Stimulated activated CD4-positive, alpha-beta T cell treated with anti-CD3 and anti-CD28 coated beads, Interleukin-2, amount 100 ng/mL, for 24 hours (primary cell): ENCODE measurements at regions not wholly inside any gene's neighbourhood (a gene's known extent, or its start where the extent isn't known, plus 50 kb on each side); places are given as distances from the start of the nearest gene placed in this dataset.

Source experiments
- DNase-seq, 2 donors: peaks; one replicate each; pipeline ENCODE4 v3.0.0-alpha.2; 2020

- no peak for DNase-seq
These were observed 120.2 kb upstream of the FSTL4 start for GRCh38 chr5:133732536-133732935.

GRCh38 chr5:133731951-133732350, 119.6 kb upstream of the FSTL4 start:
- no peak for DNase-seq

GRCh38 chr5:133730866-133731265, 118.5 kb upstream of the FSTL4 start:
- no peak for DNase-seq

DNA sequence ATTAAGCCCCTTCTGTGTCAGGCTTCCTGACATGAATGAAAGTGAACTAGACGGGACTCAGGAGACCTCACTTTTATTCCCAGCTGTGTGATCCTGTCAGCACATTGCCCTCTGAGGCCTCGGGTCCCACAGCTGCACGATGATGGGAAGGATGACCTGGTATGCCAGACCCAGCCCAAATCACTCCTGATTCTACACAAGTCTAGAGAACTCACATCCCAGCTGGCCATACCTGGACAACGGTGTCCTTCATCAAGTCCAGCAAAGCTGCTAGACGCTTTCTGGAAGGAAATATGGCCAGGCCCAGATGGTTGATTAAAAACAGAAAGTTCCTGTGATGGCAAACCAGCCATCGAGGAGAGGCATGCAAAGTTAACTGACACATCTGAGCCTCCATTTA, 118.0 kb upstream of the FSTL4 start:
- DNase-seq: no peak

DNA sequence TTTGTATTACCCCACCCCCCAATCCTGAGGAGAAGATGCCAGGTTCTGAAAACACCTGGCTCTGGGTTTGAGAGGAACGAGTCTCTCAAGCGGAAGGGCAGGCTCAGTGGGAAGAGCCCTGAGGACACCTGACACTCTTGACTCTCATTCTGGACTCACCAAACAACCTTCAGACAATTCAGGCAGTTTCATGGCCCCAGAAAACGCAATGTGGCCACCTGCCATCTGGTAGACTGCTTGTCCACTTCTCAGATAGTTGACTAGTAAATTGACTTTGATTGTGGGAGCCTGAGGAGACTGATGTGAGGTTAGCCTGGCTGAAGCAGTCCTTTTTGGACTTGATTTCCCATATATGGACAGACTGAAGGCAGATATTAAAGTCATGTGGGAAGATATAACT, 117.5 kb upstream of the FSTL4 start:
- no peak for DNase-seq

- no peak for DNase-seq
These were observed 116.1 kb upstream of the FSTL4 start for GRCh38 chr5:133728475-133728874.

- DNase-seq: no peak
These were observed 115.3 kb upstream of the FSTL4 start for GRCh38 chr5:133727636-133728035.

- DNase-seq: no peak
These were observed 111.5 kb upstream of the FSTL4 start for GRCh38 chr5:133723651-133724366.

GRCh38 chr5:133723126-133723525, 110.8 kb upstream of the FSTL4 start:
- DNase-seq: no peak

GRCh38 chr5:133721365-133721764, 109.0 kb upstream of the FSTL4 start:
- DNase-seq: no peak

DNA sequence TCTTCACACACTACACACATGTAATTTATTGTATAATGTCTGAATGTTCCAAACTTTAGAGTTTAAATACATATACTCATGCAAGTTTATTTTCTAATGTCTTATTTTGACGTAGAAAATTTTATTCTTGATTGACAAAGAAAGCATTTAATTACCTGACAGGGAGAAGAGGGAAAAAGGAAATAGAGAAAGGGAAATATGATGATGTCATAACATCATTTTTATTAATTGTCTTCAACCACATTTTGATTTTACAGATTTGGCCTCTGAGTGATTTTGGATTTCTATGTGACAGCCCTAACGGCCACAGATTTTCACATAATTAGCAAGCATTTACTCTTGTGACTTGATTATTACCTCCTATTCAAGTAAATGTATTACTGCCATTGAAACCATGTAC, 106.1 kb upstream of the FSTL4 start:
- DNase-seq: no peak

GRCh38 chr5:133716532-133717183, 104.3 kb upstream of the FSTL4 start:
- no peak for DNase-seq

- no peak for DNase-seq
These were observed 103.3 kb upstream of the FSTL4 start for GRCh38 chr5:133715616-133716015.

DNA sequence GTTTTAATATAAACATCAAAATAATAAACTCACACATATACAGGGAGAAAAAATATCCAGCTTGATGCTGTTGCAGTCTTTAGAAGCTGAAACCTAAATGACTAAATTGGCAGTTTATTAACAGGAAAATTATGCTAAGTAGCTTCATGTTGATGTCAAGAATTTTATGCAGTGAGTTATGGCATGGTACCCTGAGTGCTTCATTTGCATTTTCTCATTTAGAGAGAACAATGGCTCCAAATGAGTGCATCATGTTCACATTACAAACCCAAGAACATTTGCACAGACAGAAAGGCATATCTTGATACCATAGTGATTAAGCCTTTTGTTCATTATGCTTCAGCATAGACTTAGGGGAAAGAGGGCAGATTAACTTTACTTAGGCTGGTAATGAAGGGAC, 102.9 kb upstream of the FSTL4 start:
- DNase-seq: no peak

DNA sequence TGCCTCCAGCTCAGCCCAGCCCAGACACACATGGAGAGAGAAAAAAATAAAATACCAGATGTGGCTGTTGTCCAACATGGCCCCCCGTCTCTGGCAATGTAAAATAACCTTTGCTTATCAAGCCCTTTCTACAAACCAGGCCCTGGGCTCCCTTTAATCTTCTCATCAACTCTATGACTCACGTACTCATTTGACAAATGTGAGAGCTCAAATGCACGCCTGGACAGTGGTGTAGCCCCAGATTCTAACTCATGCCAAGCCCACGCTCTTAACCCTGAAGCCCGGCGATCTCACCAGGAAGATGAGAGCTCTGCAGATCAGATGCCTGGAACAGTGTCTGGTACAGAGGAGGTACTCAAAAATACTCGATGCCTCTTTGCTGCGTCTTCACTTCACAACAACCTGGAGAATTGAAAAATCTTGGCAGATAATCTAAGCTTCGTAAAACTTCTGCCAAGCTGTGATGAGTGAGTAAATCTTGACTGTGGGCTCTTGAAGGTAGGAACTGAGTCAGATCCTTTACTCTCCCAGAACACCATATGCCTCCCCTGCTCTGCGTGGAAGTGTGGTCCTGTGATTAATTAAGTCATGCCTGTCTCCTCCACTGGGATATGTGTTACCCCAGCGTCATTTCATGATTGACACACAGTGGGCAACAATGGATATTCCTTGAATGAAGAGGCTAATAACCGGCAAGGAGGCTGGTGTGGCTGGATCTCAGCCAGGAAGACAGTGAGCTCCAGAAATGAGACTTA, 102.0 kb upstream of the FSTL4 start:
- DNase-seq: no peak

DNA sequence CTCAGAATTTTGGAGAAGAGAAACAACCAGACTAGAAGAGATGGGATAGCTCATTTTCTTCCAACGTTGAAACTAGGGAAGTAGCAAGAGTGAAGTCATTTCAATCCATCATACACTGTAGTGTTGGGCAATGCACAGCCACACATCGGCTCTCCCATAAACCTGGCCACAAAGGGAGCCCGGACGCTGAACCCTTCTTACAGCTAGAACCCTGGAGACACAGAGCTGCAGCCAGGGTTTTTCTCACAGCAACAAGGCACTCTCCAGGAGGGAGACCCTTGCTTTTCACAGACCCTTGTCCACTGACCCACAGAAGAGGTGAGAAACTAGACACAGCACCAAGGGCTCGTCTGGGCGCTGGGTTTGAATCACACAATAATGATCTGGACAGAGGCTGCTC, 101.4 kb upstream of the FSTL4 start:
- DNase-seq: no peak

DNA sequence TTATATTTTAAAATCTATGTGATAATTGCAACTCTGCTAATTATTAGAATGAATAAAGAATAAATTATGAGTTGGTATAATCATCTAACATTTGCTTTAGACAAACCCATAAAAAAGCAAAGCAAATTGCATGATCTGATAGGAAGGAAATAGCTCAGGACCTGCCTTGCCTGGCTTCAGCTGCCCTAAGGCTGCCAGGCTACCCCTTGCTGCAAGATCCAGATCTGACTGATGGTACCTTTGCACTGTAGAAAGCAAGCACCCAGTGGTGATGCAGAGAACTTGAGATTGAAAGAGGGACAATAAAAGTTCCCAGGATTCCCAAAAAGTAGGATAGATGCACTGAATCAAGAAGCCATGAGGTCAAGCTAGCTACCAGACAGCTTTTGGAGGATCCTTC, 100.9 kb upstream of the FSTL4 start:
- no peak for DNase-seq

DNA sequence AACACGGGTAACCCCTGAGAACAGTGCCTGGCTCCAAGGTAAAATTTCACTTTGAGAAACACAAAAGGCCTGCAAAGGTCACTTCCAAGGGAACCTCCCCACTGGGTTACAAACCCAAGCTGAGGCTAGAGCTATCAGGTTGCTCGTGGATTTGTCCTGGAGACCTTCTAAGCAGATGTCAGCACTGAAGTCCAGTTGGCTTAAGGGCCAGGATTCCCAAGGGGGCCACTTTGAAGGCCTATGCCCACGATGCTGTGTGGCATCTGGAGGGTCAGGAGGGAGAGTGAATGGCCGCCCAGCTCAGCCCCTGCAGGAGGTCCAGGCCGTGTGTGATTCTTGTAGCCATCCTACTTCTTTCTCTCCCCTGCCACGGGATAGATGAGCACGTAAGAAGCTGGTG, 100.2 kb upstream of the FSTL4 start:
- DNase-seq: no peak

DNA sequence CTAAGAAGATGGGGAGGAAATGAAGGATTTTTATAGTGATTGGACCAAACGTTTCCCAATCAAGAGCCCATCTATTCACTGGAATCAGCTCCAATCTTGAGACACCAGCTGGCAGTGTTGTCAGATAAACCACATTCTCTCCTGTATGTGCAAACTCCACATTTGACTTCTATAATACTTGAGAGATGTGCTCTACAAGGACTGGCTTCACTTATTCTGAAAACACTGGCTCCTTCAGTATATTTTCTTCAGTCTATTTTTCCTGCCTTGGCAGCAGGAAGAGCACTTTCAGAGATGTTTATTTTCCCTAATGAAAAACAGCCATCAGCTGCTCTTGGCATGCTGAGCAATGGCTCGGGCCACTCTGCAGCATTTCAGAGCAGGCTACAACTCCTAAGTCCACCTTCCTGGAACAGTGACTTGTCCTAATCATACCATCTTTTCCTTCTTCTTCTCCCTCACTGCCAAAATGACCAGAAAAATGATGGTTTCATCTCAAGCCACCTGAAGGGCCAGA, 96.9 kb upstream of the FSTL4 start:
- no peak for DNase-seq

DNA sequence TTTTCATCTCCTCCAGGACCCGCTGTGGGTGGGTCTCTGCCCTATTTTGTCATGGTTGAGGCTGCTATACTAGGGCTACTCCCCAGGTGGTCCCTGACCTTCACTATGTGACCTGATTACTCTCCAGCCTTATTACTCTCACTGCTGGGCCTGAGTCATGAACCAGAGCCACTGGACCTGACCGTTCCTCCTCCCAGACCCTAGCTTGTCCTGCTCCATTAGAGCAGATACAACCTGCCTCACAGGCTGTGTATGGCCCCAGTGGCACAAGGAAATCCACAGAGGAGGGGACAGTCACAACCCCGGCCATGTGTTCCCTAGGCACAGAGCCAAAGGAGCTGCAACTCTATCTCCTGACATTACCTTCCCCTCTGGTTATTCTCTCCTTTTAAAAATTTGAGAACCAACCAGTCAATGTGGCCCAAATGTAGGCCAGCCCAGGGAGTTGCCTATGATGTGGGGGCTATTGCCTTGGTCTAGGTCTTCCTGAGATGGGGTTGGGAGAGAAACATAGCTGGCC, 96.0 kb upstream of the FSTL4 start:
- no peak for DNase-seq

DNA sequence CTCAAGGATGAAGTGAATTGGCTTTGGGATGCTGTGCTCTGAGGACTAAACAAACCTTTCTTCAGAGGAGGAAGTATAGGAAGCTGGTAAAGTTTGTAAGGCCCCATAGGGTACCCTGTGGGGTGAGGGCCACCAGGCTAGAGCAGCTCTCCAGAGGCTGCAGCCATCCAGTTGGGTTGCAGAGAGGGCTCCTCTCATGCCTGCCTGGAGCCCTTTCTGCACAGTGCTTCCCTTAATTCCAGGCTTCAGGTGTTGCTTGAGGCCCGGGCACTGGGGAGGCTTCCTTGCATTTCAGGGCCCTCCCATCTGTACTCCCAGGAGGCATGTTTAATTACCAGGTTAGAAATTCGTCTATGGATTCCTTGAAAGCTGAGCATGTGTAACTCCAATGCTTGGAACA, 95.3 kb upstream of the FSTL4 start:
- DNase-seq: no peak

DNA sequence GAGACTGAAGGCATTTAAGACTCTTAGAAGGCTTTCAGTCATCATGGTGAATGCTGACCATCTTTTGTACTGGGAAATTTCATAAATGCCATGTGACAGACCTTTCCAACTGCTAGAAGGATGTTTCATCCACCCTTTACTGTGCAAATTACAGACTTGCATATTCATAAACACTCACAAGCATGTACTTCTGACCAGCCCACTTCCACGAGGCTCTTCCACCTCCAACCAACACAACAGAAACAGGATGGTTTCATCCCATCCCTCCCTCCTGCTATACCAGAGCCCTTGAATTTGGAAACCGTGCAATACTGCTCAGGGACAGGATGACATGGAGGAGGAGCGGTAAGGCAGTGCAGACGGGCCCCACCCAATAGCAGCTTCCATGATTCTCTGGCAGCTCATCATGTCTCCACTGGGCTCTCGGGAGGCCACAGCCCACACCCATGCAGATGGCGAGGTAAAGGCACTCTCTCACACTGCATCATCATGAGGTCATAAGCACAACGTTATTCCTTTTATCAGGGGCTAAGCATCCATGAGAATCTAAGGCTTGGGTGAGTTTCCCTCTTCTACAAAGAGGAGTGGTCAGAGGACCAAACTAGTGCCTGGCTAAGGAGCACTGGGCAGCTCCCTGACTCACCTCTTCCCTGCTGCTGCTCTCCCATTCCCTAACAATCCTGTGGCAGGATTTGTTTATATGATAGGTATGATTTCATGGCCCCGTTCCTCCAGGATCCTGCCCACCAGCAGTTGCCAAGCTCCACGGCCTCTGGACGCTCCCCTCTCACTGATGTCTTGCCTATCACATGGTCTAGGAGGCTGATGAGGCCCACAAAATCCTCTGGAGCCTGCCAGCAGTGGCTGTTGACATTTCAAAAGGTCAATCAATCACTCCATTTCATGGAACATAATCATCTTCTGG, 94.4 kb upstream of the FSTL4 start:
- no peak for DNase-seq

DNA sequence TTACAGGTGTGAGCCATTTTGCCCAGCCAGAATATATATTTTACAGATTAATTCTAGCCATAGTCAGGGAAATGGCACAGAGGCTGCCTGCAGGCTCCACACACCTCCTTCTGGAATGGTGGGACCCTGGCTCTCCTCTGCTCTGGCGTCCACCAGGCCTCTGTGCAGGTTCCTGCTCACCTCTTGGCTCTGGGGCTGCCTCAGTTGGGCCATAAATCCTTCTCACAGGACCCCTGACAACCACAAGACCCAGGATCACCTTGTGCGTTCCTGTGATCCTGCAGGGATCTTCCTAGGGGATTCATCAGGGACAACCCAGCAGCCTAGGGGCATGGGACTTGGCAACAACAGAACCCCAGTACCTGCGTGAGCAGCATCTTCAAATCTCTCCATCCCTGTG, 93.0 kb upstream of the FSTL4 start:
- DNase-seq: no peak
